ENCODE measurements at regions not wholly inside any gene's neighbourhood (a gene's known extent, or its start where the extent isn't known, plus 50 kb on each side); places are given as distances from the start of the nearest gene placed in this dataset.

DNA sequence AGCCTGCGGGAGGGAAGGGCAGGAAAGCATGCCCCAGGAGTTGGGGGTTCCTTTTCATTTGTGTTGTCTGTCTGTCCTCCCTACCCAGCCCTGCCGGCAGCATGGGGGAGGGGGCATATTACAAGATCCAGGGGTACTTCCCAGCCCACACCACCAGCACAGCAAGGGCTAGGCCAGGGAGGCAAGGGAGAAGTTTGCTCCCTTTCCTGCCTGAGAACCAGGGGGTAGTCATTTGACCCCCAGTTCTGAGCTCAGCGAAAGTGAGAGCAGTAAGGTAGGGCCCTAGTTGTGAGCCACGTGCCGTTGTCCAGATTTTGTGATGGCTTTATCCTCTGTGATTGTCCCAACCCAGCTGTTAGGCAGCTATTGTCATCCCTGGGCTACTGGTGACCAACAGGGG is 364.7 kb downstream of the BCL11B start:
- no peak overlapping the region for H3K27ac ChIP-seq
- TF ChIP-seq, protein P1, sequence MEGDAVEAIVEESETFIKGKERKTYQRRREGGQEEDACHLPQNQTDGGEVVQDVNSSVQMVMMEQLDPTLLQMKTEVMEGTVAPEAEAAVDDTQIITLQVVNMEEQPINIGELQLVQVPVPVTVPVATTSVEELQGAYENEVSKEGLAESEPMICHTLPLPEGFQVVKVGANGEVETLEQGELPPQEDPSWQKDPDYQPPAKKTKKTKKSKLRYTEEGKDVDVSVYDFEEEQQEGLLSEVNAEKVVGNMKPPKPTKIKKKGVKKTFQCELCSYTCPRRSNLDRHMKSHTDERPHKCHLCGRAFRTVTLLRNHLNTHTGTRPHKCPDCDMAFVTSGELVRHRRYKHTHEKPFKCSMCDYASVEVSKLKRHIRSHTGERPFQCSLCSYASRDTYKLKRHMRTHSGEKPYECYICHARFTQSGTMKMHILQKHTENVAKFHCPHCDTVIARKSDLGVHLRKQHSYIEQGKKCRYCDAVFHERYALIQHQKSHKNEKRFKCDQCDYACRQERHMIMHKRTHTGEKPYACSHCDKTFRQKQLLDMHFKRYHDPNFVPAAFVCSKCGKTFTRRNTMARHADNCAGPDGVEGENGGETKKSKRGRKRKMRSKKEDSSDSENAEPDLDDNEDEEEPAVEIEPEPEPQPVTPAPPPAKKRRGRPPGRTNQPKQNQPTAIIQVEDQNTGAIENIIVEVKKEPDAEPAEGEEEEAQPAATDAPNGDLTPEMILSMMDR (conservative IDR thresholded peaks at IDR 0.05) = no peak

DNA sequence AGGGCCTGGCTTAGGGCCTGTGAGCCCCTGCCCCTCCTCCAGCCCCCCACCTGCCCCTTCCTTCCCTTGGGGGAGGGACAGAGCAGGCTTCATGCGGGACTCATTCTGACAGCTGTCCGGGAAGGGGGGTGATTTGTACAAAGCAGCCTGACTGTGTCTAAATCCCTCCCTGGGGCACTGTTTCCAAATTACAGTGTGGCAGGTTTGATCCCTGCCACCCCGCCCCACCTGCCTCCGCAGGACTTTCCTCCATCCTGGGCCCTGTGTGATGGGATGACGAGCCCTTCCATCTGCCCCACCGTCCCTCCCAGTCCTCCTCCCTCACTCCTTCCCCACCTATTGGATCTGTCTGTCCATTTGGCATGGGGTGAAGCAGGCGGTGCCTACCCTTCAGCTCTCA is 363.9 kb downstream of the BCL11B start:
- H3K27ac ChIP-seq = no peak overlapping the region
- TF ChIP-seq, protein P1 (conservative IDR thresholded peaks at IDR 0.05) = no peak

DNA sequence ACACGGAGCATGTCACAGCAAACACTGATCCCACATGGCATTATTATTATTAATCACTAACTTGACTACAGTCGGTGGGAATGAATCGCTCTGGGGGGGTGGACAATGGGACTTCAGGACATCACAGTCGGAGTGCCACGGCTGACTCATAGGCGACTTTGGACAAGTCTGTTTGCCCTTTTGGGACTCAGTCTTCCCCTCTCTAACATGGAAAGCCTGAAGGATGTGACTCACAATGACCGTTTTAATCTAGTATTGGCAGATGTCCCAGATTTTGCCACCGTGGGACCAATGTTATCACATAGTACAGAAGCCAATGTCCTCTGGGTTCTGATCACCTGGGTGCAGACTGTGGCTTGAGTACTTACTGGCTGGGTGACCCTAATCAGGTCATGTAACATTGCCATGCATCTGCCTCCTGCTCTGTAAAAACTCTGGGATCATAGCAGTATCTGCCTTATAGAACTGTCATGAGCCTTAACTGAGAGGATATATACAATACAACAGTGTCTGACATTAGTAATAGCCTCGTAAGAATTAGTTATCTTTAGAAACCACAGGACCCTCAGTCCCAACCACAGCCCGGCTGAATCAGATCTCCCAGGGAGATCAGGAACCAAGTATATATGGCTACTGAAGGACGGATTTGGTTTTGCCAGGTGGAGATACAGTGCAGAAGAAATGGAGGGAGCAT is 362.6 kb downstream of the BCL11B start:
- no peak overlapping the region for H3K27ac ChIP-seq

DNA sequence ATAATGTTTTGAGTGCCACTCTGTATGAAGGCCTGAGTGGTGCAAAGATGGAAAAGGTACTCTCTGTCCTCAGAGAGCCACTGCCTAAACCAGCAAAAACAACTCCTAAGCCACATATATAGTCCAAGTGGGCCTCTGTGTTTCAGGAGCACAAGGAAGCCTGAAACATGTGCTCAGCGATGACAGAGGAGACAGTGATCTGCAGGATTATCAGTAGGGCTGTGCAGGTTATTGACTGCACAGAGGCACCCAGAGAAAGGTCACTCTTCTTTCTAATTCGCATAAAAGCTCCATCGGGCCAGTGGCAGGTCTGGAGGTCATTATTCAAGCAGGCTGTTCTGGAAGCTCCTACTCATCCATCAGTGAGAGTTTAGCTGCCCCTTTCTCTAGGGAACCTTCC is 361.9 kb downstream of the BCL11B start:
- no peak overlapping the region for H3K27ac ChIP-seq
- TF ChIP-seq, protein P1 (conservative IDR thresholded peaks at IDR 0.05) = no peak

More for the DNA sequence above, 362.6 kb downstream of the BCL11B start:
- TF ChIP-seq, protein P1 (conservative IDR thresholded peaks at IDR 0.05) = no peak

DNA sequence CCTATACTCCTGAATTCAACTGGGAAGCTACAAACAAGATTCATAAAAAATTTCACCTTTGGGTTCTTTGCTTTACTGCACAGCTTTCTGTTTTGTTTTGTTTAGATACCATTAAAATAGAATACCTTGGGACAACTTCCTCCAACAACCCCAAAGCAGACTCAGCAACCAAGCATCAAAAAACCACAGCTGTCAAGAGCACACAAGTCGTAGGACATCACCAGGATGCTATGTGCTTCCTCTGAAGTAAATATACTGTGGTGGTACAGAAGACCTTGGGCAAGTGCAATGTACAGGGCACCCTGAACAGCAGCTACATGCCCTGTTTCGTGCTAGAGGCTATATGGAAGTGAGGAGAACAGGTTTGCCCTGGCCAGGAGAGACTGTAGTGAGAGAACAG is 359.3 kb downstream of the BCL11B start:
- H3K27ac ChIP-seq = no peak overlapping the region
- TF ChIP-seq, protein P1 (conservative IDR thresholded peaks at IDR 0.05) = no peak

DNA sequence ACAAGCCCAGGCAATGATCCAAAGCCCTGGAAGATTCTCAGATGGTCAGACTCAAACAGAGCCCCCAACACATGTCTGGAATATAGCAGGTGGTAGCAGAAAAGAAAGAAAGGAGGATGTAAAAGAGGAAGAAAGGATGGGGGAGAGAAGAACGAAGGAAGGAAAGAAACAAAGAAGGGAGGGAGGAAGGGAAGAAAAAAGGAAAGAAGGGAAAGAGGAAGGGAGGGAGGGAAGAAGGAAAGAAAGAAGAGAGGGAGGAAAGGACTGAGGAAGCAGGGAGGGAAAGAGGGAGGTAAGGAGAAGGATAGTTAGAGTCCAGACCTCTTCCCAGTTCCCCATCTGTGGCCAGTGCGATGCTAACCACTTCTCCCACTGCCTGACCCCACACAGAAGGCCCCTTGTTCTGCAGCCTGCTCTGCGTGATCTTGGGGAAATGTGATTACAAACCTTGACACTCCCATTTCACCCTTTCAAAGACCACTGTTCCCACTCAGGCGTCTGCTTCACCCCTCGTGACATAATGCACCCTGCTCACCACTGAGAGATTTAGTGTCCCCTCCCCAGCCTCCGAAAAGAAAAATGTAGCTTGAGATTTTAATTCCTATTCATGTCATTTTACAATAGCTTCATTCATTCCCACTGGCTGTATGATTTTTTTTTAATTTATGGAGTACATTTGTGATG is 357.9 kb downstream of the BCL11B start:
- TF ChIP-seq, protein P1 (conservative IDR thresholded peaks at IDR 0.05) = no peak

DNA sequence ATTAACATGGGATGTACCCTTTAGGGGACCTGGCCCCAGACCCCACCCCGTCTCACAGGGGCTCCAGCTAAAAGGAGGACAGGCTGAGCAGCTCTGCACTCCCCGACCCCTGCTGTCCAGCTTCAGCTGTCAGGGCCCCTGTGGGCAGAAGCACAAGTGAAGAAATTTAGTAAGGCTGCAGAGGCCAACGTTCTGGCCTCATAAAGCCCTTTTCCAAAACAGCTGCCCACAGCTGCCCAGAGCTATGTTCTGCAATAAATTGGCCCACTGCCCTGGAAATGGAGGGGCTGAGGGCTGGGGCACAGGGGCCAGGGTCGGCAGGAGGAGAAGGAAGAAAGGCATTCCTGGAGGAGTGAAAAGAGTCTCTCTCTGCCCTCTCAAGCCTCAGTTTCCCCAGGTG is 357.1 kb downstream of the BCL11B start:
- TF ChIP-seq, protein P1 (conservative IDR thresholded peaks at IDR 0.05) = no peak
- H3K27ac ChIP-seq = no peak overlapping the region

More for the DNA sequence above, 357.9 kb downstream of the BCL11B start:
- H3K27ac ChIP-seq = no peak overlapping the region
